MM.1S (cell line): ENCODE measurements at regions not wholly inside any gene's neighbourhood (a gene's known extent, or its start where the extent isn't known, plus 50 kb on each side); places are given as distances from the start of the nearest gene placed in this dataset.

ENCODE experiments used
- EZH2 ChIP-seq: fragments of 300-600 bp; sonication (generic); optimal IDR thresholded peaks from 2 replicates; pipeline ENCODE3; 2017; ENCODE audit warnings: low read depth, mild to moderate bottlenecking, antibody characterized with exemption, low read length, mixed read lengths
- TF ChIP-seq, protein P1 (sequence below): fragments of 300-600 bp; sonication (generic); IDR thresholded peaks from 2 replicates; pipeline ENCODE4 v1.5.1; 2016; ENCODE audit warnings: antibody characterized with exemption, low read length, mixed read lengths

GRCh38 chr2:136373841-136374240 lies 255.9 kb upstream of the CXCR4 start:
- TF ChIP-seq, protein P1, sequence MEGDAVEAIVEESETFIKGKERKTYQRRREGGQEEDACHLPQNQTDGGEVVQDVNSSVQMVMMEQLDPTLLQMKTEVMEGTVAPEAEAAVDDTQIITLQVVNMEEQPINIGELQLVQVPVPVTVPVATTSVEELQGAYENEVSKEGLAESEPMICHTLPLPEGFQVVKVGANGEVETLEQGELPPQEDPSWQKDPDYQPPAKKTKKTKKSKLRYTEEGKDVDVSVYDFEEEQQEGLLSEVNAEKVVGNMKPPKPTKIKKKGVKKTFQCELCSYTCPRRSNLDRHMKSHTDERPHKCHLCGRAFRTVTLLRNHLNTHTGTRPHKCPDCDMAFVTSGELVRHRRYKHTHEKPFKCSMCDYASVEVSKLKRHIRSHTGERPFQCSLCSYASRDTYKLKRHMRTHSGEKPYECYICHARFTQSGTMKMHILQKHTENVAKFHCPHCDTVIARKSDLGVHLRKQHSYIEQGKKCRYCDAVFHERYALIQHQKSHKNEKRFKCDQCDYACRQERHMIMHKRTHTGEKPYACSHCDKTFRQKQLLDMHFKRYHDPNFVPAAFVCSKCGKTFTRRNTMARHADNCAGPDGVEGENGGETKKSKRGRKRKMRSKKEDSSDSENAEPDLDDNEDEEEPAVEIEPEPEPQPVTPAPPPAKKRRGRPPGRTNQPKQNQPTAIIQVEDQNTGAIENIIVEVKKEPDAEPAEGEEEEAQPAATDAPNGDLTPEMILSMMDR = no peak
- TF ChIP-seq EZH2 = no peak
